Right lobe of liver (tissue), 6 donors: ENCODE measurements at regions not wholly inside any gene's neighbourhood (a gene's known extent, or its start where the extent isn't known, plus 50 kb on each side); places are given as distances from the start of the nearest gene placed in this dataset.

Experiments used
- ATAC-seq, 4 donors: fragments of 200-7000 bp; cut with Tn5 transposase; one replicate each; pipeline ENCODE4 v1.9.1; 2020; ENCODE audit warnings: mild to moderate bottlenecking in 4 of 4, moderate library complexity in 4 of 4
- DNase-seq, 3 donors: peaks; one replicate each; pipeline ENCODE4 v3.0.0-alpha.2; 2020
- H3K27ac ChIP-seq, 3 donors: fragments of 200-600 bp; one replicate each; pipeline ENCODE4 v1.8.0; 2022
- H3K27me3 ChIP-seq, 2 donors: fragments of 200-600 bp; one replicate each; pipeline ENCODE4 v1.8.0; 2022
- H3K36me3 ChIP-seq, 4 donors: fragments of 200-600 bp; sonication (generic) in 1 of 4; one replicate each; pipeline versions ENCODE4 v1.5.1 to v1.8.0; 2017 to 2022; ENCODE audit warnings: control low read depth in 1 of 4
- H3K4me1 ChIP-seq, 4 donors: fragments of 200-600 bp; sonication (generic) in 1 of 4; one replicate each; pipeline versions ENCODE4 v1.5.1 to v1.8.0; 2017 to 2022; ENCODE audit warnings: control low read depth in 1 of 4
- H3K4me3 ChIP-seq, 3 donors: fragments of 200-600 bp; one replicate each; pipeline ENCODE4 v1.8.0; 2022
- H3K9me3 ChIP-seq, 4 donors: fragments of 200-600 bp; sonication (generic) in 1 of 4; one replicate each; pipeline versions ENCODE4 v1.5.1 to v1.8.0; 2017 to 2022; ENCODE audit warnings: control low read depth in 1 of 4
- POLR2A ChIP-seq: fragments of 450-650 bp; IDR thresholded peaks from one replicate; pipeline ENCODE4 v1.6.1; 2017; ENCODE audit warnings: antibody characterized with exemption, mild to moderate bottlenecking
- WGBS: methylation state at CpG from one replicate; pipeline ENCODE4 v1.1.6; 2018; ENCODE audit warnings: low coverage, low lambda C conversion rate; ENCODE audit not compliant: insufficient coverage; ENCODE audit errors: missing lambda C conversion rate; 5-methylcytosine and 5-hydroxymethylcytosine counted together
- intact Hi-C, 2 donors: fragments of 100-400 bp; cut with DNase I; formaldehyde crosslinking; loops; one replicate each; pipeline versions ENCODE4 v1.11.2 to v1.14.1; 2022
- TF ChIP-seq, protein P1 (sequence below), 4 donors: fragments of 200-600 bp in 3 of 4; fragments of 450-650 bp in 1 of 4; IDR thresholded peaks; one replicate each; pipeline versions ENCODE4 v1.5.1 to v1.8.0; 2016 to 2022; ENCODE audit warnings: antibody characterized with exemption in 4 of 4, mild to moderate bottlenecking in 2 of 4
- donor health status: DM: no; HTN: yes; CAD: no.
- donor health status: DM: no; HTN: no; CAD: no.
- donor health status: DM: no; HTN: no; CAD: no.
- donor health status: DM: no; HTN: yes; CAD: no.
- donor health status: DM: no; HTN: yes; CAD: no.

DNA sequence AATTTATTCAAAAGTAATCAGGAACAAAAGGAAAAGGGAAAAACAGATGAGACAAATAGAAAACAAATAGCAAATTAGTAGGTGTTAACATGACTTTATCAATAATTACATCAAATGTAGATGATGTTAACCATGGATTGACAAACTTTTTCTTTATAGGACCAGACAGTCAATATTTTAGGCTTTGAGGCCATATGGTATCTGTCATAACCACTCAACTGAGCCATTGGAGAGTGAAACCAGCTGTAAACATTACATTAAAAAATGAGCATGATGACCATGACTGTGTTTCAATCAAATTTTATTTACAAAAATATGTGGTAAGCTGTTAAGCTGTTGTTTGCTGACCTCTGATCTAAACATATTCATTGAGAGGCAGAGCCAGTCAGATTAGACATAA is 118.5 kb upstream of the NWD2 start:
- no peaks in the 10 kb centered on the region for H3K4me1 ChIP-seq
- H3K36me3 ChIP-seq, result no peaks in the 10 kb centered on the region
- H3K9me3 ChIP-seq, result no peaks in the 10 kb centered on the region
- ATAC-seq (no peak), DNase-seq (no peak)
- no peak overlapping the region for H3K27ac ChIP-seq
- intact Hi-C loops, result no loop called here
- H3K4me3 ChIP-seq, result no peak overlapping the region
- no peaks in the 10 kb centered on the region for H3K27me3 ChIP-seq
- TF ChIP-seq, protein P1, sequence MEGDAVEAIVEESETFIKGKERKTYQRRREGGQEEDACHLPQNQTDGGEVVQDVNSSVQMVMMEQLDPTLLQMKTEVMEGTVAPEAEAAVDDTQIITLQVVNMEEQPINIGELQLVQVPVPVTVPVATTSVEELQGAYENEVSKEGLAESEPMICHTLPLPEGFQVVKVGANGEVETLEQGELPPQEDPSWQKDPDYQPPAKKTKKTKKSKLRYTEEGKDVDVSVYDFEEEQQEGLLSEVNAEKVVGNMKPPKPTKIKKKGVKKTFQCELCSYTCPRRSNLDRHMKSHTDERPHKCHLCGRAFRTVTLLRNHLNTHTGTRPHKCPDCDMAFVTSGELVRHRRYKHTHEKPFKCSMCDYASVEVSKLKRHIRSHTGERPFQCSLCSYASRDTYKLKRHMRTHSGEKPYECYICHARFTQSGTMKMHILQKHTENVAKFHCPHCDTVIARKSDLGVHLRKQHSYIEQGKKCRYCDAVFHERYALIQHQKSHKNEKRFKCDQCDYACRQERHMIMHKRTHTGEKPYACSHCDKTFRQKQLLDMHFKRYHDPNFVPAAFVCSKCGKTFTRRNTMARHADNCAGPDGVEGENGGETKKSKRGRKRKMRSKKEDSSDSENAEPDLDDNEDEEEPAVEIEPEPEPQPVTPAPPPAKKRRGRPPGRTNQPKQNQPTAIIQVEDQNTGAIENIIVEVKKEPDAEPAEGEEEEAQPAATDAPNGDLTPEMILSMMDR (IDR thresholded peaks at IDR 0.05), result no peak
- no peak for TF ChIP-seq POLR2A

DNA sequence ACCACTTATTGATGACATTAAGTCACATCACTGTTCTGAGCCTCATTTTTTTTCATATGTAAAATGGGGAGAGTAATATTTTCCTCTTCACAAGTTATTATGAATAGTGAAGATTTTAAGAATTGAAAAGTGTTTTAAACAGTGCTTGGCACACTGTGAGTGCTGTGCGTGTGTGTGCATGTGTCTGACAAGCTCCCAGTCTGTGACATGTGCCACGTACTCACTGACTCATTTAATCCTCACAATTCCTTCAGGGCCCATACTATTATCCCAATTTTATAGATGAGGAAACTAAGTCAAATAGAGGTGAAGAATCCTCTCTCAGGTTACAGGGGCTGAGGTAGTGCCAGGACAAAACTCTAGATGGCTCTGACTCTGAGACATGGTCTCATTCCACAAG is 114.1 kb upstream of the NWD2 start:
- H3K4me3 ChIP-seq, result no peak overlapping the region
- no peaks in the 10 kb centered on the region for H3K9me3 ChIP-seq
- no peaks in the 10 kb centered on the region for H3K27me3 ChIP-seq
- WGBS, result 61% methylated on average over 2 of the region's 2 CpGs
- H3K27ac ChIP-seq, result no peak overlapping the region
- TF ChIP-seq, protein P1 (IDR thresholded peaks at IDR 0.05), result no peak
- TF ChIP-seq POLR2A, result no peak
- no peaks in the 10 kb centered on the region for H3K36me3 ChIP-seq
- no peak for ATAC-seq
- no peaks in the 10 kb centered on the region for H3K4me1 ChIP-seq
- DNase-seq, result no peak
- intact Hi-C loops, result no loop called here

DNA sequence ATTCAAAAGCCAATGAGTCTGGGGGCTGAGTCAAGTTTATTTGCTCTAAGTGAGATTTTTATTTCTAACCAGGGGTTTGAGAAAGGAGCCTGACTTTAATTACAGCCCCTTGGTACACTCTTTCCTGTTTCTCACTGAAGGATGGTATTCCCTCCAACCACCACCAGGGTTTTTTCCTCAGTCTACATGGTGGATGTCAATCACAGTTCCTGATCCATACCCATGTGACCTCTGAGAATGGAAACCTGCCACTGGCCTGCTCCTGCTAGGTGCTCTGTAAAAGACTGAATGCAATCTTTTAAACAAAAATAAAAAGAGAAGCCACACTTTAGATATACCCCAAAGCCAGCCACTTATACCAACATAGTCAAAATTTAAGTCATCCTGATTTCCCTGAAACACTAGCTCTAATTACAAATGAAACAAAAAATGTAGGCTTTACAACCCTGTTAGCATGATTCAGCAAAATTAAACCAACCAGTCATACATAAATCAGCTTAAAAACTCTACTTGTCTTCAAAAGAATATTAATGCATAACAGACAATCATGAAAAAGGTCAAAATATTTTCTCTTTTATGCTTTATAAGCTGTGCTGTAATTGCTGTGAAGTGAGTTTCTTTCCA is 112.1 kb upstream of the NWD2 start:
- no peak for TF ChIP-seq POLR2A
- TF ChIP-seq, protein P1 (IDR thresholded peaks at IDR 0.05), result no peak
- Histone ChIP-seq H3K4me1 (no peaks in the 10 kb centered on the region), H3K9me3 (no peaks in the 10 kb centered on the region), H3K27ac (no peak overlapping the region), H3K36me3 (no peaks in the 10 kb centered on the region), H3K27me3 (no peaks in the 10 kb centered on the region), H3K4me3 (no peak overlapping the region)
- DNase-seq (no peak), ATAC-seq (no peak)
- intact Hi-C loops, result no loop called here

DNA sequence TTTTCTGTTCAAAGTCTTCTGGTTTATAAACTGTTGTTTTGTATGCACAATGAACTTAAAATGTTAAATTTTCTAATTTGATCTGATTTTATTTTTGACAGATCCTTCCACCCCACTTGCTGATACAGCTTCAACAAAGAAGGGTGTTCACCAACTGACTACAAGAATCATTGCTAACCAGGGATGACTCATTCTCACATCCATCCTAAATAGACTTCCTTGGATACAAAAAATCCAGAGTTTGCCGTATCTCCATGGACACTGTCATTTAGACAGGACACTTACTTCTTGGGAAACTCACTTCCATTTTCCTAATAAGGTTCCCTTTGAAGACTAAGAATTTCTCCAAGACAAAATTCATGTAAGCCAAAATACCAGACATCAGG is 111.6 kb upstream of the NWD2 start:
- DNase-seq (no peak), ATAC-seq (no peak)
- no peak for TF ChIP-seq POLR2A
- TF ChIP-seq, protein P1 (IDR thresholded peaks at IDR 0.05), result no peak
- intact Hi-C loops, result no loop called here
- no peaks in the 10 kb centered on the region for H3K36me3 ChIP-seq
- H3K27me3 ChIP-seq, result no peaks in the 10 kb centered on the region
- no peaks in the 10 kb centered on the region for H3K9me3 ChIP-seq
- no peaks in the 10 kb centered on the region for H3K4me1 ChIP-seq
- H3K27ac ChIP-seq, result no peak overlapping the region
- H3K4me3 ChIP-seq, result no peak overlapping the region
- WGBS, result 33% methylated on average over 1 of the region's 1 CpG

DNA sequence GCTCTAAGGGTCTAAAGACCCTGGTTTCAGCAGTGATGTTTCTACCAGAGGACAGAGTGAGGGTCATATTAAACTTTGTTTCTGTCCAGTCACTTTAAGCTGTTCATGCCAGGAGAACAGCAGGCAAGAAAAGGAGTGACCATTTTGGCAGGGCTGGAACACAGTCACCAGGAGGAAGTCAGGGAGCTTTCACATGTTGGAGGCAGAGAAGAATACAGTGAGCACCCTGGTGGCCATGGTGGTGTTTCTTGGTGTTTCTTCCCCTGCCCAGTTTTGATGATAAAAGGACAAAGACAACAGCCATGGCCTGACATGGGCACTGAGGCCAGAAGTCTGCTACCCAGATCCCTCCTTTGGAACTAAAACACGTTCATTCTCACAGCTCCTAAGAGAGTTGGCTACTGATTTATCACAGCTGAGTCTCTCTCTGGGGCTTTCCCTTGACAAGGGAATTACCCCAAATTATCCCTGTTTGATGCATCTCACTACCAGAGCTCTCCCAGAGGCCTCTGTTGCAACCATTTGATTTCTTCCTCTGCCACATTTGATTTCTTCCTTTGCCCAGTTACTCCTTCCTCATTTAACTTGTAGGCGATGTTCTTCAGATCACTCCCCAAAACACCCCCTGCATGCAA is 106.4 kb upstream of the NWD2 start:
- Histone ChIP-seq H3K36me3 (no peaks in the 10 kb centered on the region), H3K27ac (no peak overlapping the region), H3K9me3 (no peaks in the 10 kb centered on the region), H3K4me1 (no peaks in the 10 kb centered on the region), H3K27me3 (no peaks in the 10 kb centered on the region), H3K4me3 (no peak overlapping the region)
- ATAC-seq, result no peak
- DNase-seq, result no peak
- WGBS, result 73% methylated on average over 1 of the region's 2 CpGs
- TF ChIP-seq, protein P1 (IDR thresholded peaks at IDR 0.05), result no peak
- TF ChIP-seq POLR2A, result no peak
- intact Hi-C loops, result no loop called here
